Prostate gland (tissue), 2 donors: ENCODE measurements at regions not wholly inside any gene's neighbourhood (a gene's known extent, or its start where the extent isn't known, plus 50 kb on each side); places are given as distances from the start of the nearest gene placed in this dataset.

ENCODE experiments used
- DNase-seq: peaks from one replicate; pipeline ENCODE4 v3.0.0-alpha.2; 2019; ENCODE audit warnings: low spot score
- H3K27ac ChIP-seq, 2 donors: fragments of 200-600 bp; sonication (generic); 2 replicates each; pipeline ENCODE4 v1.5.1; 2017 to 2019
- H3K27me3 ChIP-seq: fragments of 200-600 bp; sonication (generic); replicated peaks from 2 replicates; pipeline ENCODE4 v1.5.1; 2019; ENCODE audit not compliant: insufficient read depth
- H3K36me3 ChIP-seq, 2 donors: fragments of 200-600 bp; sonication (generic); 1 replicate in 1 of 2; 2 replicates in 1 of 2; pipeline versions ENCODE4 v1.5.1 to v1.8.1; 2017 to 2019
- H3K4me1 ChIP-seq: fragments of 200-600 bp; sonication (generic); replicated peaks from 2 replicates; pipeline ENCODE4 v1.5.1; 2019
- H3K4me3 ChIP-seq, 2 donors: fragments of 200-600 bp; sonication (generic); 2 replicates each; pipeline ENCODE4 v1.5.1; 2017 to 2019
- H3K9me3 ChIP-seq: fragments of 200-600 bp; sonication (generic); 2 replicates; pipeline ENCODE4 v1.5.1; 2017
- CTCF ChIP-seq, 4 experiments: fragments of 200-600 bp in 2 of 4; fragments of 450-650 bp in 2 of 4; sonication (generic) in 2 of 4; IDR thresholded peaks; 1 replicate in 3 of 4; 2 replicates in 1 of 4; pipeline ENCODE4 v1.5.1; 2016 to 2019; ENCODE audit warnings: antibody characterized with exemption in 4 of 4, mild to moderate bottlenecking in 2 of 4, moderate library complexity in 2 of 4
- POLR2A ChIP-seq: fragments of 450-650 bp; IDR thresholded peaks from one replicate; pipeline ENCODE4 v1.6.1; 2016; ENCODE audit warnings: antibody characterized with exemption, mild to moderate bottlenecking
- POLR2AphosphoS5 ChIP-seq: sonication (generic); formaldehyde crosslinking; IDR thresholded peaks from one replicate; pipeline ENCODE4 v1.6.1; 2017; ENCODE audit warnings: antibody characterized with exemption
- WGBS: methylation state at CpG from one replicate; pipeline ENCODE4 v1.1.5; 2018; 5-methylcytosine and 5-hydroxymethylcytosine counted together
- intact Hi-C: fragments of 100-400 bp; cut with DNase I; formaldehyde crosslinking; loops from one replicate; pipeline ENCODE4 v1.14.2; 2022

- DNase-seq: no peak
- Histone ChIP-seq H3K4me3 (no peak overlapping the region), H3K9me3 (no peaks in the 10 kb centered on the region), H3K36me3 (no peaks in the 10 kb centered on the region), H3K4me1 (no peaks in the 10 kb centered on the region), H3K27ac (no peak overlapping the region), H3K27me3 (no peaks in the 10 kb centered on the region)
- 89% methylated on average over 2 of the region's 2 CpGs for WGBS
- intact Hi-C loops: no loop called here
- TF ChIP-seq POLR2AphosphoS5 (no peak), CTCF (IDR thresholded peaks at IDR 0.05) (no peak), POLR2A (no peak)
These were observed 115.1 kb downstream of the NAB1 start for GRCh38 chr2:190763901-190764514.

- Histone ChIP-seq H3K36me3 (no peaks in the 10 kb centered on the region), H3K4me1 (no peaks in the 10 kb centered on the region), H3K27ac (no peak overlapping the region), H3K4me3 (no peak overlapping the region), H3K27me3 (no peaks in the 10 kb centered on the region), H3K9me3 (no peaks in the 10 kb centered on the region)
- WGBS: 78% methylated on average over 7 of the region's 7 CpGs
- no peak for TF ChIP-seq CTCF (IDR thresholded peaks at IDR 0.05)
- no peak for TF ChIP-seq POLR2A
- TF ChIP-seq POLR2AphosphoS5: no peak
- intact Hi-C loops: no loop called here
- no peak for DNase-seq
These were observed 115.0 kb upstream of the GLS start for GRCh38 chr2:190765386-190766173.

- TF ChIP-seq CTCF (IDR thresholded peaks at IDR 0.05) (no peak), POLR2AphosphoS5 (no peak), POLR2A (no peak)
- no peaks in the 10 kb centered on the region for H3K36me3 ChIP-seq
- no peak overlapping the region for H3K4me3 ChIP-seq
- DNase-seq: no peak
- intact Hi-C loops: no loop called here
- H3K27me3 ChIP-seq: no peaks in the 10 kb centered on the region
- H3K9me3 ChIP-seq: no peaks in the 10 kb centered on the region
- H3K4me1 ChIP-seq: no peaks in the 10 kb centered on the region
- no peak overlapping the region for H3K27ac ChIP-seq
- WGBS: 79% methylated on average over 3 of the region's 3 CpGs
These were observed 114.4 kb upstream of the GLS start for GRCh38 chr2:190766174-190766572.

GRCh38 chr2:190766595-190766994 is 114.0 kb upstream of the GLS start:
- WGBS: 53% methylated on average over 2 of the region's 2 CpGs
- no peaks in the 10 kb centered on the region for H3K4me1 ChIP-seq
- no peak overlapping the region for H3K4me3 ChIP-seq
- intact Hi-C loops: no loop called here
- H3K27me3 ChIP-seq: no peaks in the 10 kb centered on the region
- no peaks in the 10 kb centered on the region for H3K9me3 ChIP-seq
- H3K27ac ChIP-seq: no peak overlapping the region
- no peak for DNase-seq
- no peak for TF ChIP-seq POLR2A
- H3K36me3 ChIP-seq: no peaks in the 10 kb centered on the region

- TF ChIP-seq POLR2AphosphoS5 (no peak), CTCF (IDR thresholded peaks at IDR 0.05) (no peak), POLR2A (no peak)
- intact Hi-C loops: no loop called here
- H3K36me3 ChIP-seq: no peaks in the 10 kb centered on the region
- H3K27me3 ChIP-seq: no peaks in the 10 kb centered on the region
- H3K27ac ChIP-seq: no peak overlapping the region
- no peak for DNase-seq
- H3K4me1 ChIP-seq: no peaks in the 10 kb centered on the region
- WGBS: 70% methylated on average over 3 of the region's 3 CpGs
- no peak overlapping the region for H3K4me3 ChIP-seq
- H3K9me3 ChIP-seq: no peaks in the 10 kb centered on the region
These were observed 112.8 kb upstream of the GLS start for GRCh38 chr2:190767821-190768220.
